ENCODE measurements at regions not wholly inside any gene's neighbourhood (a gene's known extent, or its start where the extent isn't known, plus 50 kb on each side); places are given as distances from the start of the nearest gene placed in this dataset.

DNA sequence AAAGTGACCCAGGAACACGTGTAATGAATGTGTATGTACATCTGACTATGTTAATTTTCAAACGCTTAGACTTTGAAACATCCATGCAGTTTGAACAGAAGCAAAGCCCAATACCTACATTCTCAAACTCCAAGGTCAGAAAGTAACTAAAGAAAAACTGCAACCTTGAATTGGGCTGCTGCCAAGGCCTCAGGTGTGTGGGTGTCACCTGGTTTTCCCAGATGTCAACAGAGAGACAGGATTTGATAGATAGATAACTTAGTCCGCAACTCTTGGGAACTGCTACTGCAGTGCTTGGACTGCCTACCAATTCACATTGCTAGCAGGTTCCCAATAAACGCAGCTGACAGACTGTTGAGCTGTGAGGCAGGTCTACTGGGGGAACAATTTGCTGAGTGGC lies 78.7 kb upstream of the PAPOLG start:
- Histone ChIP-seq H3K9ac (ENCODE audit: low read length in 3 of 3) (no peak overlapping the region), H3K9me3 (ENCODE audit: control insufficient read depth in 2 of 3, insufficient read depth in 1 of 3, low read length in 3 of 3) (no peaks in the 10 kb centered on the region), H3K27me3 (ENCODE audit: control insufficient read depth, insufficient read depth, low read length) (no peaks in the 10 kb centered on the region), H3K27ac (ENCODE audit: low read depth in 2 of 2, low read length in 2 of 2) (no peak overlapping the region), H3K4me1 (ENCODE audit: control insufficient read depth in 2 of 3, insufficient read depth in 2 of 3, low read depth in 1 of 3, low read length in 3 of 3) (peaks cover 0 to 4% (median 2%) of the 10 kb centered on the region in 3 donors), H3K4me3 (ENCODE audit: low read length in 3 of 3) (no peak overlapping the region), H3K36me3 (ENCODE audit: control insufficient read depth in 2 of 3, insufficient read depth in 3 of 3, low read length in 3 of 3) (no peaks in the 10 kb centered on the region)
- FAIRE-seq (no peak), DNase-seq (no peak)
- TF ChIP-seq, protein P1, sequence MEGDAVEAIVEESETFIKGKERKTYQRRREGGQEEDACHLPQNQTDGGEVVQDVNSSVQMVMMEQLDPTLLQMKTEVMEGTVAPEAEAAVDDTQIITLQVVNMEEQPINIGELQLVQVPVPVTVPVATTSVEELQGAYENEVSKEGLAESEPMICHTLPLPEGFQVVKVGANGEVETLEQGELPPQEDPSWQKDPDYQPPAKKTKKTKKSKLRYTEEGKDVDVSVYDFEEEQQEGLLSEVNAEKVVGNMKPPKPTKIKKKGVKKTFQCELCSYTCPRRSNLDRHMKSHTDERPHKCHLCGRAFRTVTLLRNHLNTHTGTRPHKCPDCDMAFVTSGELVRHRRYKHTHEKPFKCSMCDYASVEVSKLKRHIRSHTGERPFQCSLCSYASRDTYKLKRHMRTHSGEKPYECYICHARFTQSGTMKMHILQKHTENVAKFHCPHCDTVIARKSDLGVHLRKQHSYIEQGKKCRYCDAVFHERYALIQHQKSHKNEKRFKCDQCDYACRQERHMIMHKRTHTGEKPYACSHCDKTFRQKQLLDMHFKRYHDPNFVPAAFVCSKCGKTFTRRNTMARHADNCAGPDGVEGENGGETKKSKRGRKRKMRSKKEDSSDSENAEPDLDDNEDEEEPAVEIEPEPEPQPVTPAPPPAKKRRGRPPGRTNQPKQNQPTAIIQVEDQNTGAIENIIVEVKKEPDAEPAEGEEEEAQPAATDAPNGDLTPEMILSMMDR (IDR thresholded peaks at IDR 0.05; ENCODE audit: borderline replicate concordance, extremely low read depth, insufficient read depth): no peak
- intact Hi-C loops (cut with DNase I): no loop called here

DNA sequence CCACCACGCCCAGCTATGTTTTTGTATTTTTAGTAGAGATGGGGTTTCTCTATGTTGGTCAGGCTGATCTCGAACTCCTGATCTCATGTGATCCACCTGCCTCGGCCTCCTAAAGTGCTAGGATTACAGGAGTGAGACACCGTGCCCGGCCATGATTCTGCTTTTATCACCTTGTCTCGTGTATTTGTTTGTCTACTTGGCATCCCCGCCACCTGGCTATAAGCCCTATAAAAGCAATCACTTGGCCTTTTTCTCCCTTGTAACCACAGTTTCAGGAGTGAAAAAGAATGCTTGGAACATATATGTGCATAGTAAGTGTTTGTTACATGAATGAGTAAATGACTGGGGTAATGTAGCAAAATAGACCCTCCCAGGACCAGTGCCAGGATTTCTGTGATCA lies 77.5 kb upstream of the PAPOLG start:
- no peak for FAIRE-seq
- Histone ChIP-seq H3K36me3 (ENCODE audit: control insufficient read depth in 2 of 3, insufficient read depth in 3 of 3, low read length in 3 of 3) (no peaks in the 10 kb centered on the region), H3K27me3 (ENCODE audit: control insufficient read depth, insufficient read depth, low read length) (no peaks in the 10 kb centered on the region), H3K4me3 (ENCODE audit: low read length in 3 of 3) (no peak overlapping the region), H3K9me3 (ENCODE audit: control insufficient read depth in 2 of 3, insufficient read depth in 1 of 3, low read length in 3 of 3) (no peaks in the 10 kb centered on the region), H3K9ac (ENCODE audit: low read length in 3 of 3) (no peak overlapping the region), H3K27ac (ENCODE audit: low read depth in 2 of 2, low read length in 2 of 2) (no peak overlapping the region), H3K4me1 (ENCODE audit: control insufficient read depth in 2 of 3, insufficient read depth in 2 of 3, low read depth in 1 of 3, low read length in 3 of 3) (peaks cover 0 to 4% (median 2%) of the 10 kb centered on the region in 3 donors)
- TF ChIP-seq, protein P1 (IDR thresholded peaks at IDR 0.05; ENCODE audit: borderline replicate concordance, extremely low read depth, insufficient read depth): no peak
- intact Hi-C loops (cut with DNase I): no loop called here
- DNase-seq: no peak

DNA sequence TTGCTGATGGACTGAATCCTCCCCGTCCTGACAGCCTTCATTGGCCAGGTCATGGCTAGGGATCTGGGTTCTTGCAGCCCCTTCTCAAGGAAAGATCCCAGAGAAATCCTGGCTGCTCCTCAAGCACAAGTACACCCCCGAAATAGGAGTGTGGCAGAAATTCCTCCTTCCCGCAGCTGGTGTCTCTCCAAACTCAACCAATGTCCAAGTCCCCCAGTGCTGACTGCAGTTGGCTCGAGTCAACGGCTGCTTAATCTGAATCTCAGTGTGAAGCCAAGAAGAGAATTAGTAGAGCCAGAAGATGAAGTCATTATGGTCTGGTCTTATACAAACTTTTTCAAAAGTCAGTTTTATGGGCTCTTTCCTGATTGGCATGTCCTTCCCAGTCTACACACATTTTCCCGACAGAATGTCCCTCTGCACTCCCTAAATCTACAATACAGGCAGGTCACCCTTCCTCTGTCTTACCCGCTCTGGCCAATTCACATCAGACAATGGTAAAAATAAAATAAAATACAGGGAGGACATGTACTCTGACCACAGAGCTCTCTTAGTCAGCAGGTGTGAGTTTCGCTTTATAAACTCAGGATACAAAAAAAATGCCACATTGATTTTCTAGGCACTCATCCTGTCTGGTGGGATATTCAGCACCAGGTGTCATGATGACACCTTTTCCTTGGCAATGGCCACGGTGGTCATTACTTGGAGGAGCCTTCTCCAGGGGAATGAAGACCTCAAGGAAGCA lies 76.9 kb upstream of the PAPOLG start:
- H3K36me3 ChIP-seq (ENCODE audit: control insufficient read depth in 2 of 3, insufficient read depth in 3 of 3, low read length in 3 of 3): no peaks in the 10 kb centered on the region
- peak in 1 of 5 donors; percentile 25 for DNase-seq
- TF ChIP-seq, protein P1 (IDR thresholded peaks at IDR 0.05; ENCODE audit: borderline replicate concordance, extremely low read depth, insufficient read depth): no peak
- FAIRE-seq: no peak
- H3K9ac ChIP-seq (ENCODE audit: low read length in 3 of 3): no peak overlapping the region
- H3K27me3 ChIP-seq (ENCODE audit: control insufficient read depth, insufficient read depth, low read length): no peaks in the 10 kb centered on the region
- intact Hi-C loops (cut with DNase I): no loop called here
- peaks cover 0 to 4% (median 2%) of the 10 kb centered on the region in 3 donors for H3K4me1 ChIP-seq (ENCODE audit: control insufficient read depth in 2 of 3, insufficient read depth in 2 of 3, low read depth in 1 of 3, low read length in 3 of 3)
- H3K27ac ChIP-seq (ENCODE audit: low read depth in 2 of 2, low read length in 2 of 2): no peak overlapping the region
- H3K9me3 ChIP-seq (ENCODE audit: control insufficient read depth in 2 of 3, insufficient read depth in 1 of 3, low read length in 3 of 3): no peaks in the 10 kb centered on the region
- H3K4me3 ChIP-seq (ENCODE audit: low read length in 3 of 3): no peak overlapping the region
